Sigmoid colon (tissue), 6 donors: ENCODE measurements at regions not wholly inside any gene's neighbourhood (a gene's known extent, or its start where the extent isn't known, plus 50 kb on each side); places are given as distances from the start of the nearest gene placed in this dataset.
"Not testable (repeated sequence)": the region's sequence is repeated elsewhere in the genome, so short reads cannot be mapped to it uniquely, and the experiment has no call there.

ENCODE experiments used
- DNase-seq: peaks from one replicate; pipeline ENCODE4 v3.0.0-alpha.2; 2019
- H3K27ac ChIP-seq, 4 donors: fragments of 200-600 bp; sonication (generic); one replicate each; pipeline ENCODE4 v1.5.1; 2016 to 2019; ENCODE audit warnings: mild to moderate bottlenecking in 1 of 4
- H3K27me3 ChIP-seq, 3 donors: fragments of 200-600 bp; sonication (generic); one replicate each; pipeline ENCODE4 v1.5.1; 2019; ENCODE audit warnings: mild to moderate bottlenecking in 1 of 3
- H3K36me3 ChIP-seq, 4 donors: fragments of 200-600 bp; sonication (generic); one replicate each; pipeline ENCODE4 v1.5.1; 2016 to 2019
- H3K4me1 ChIP-seq, 4 donors: fragments of 200-600 bp; sonication (generic); one replicate each; pipeline ENCODE4 v1.5.1; 2017 to 2019
- H3K4me3 ChIP-seq, 4 donors: fragments of 200-600 bp; sonication (generic); one replicate each; pipeline ENCODE4 v1.5.1; 2017 to 2019; ENCODE audit warnings: mild to moderate bottlenecking in 2 of 4, moderate library complexity in 1 of 4
- H3K9me3 ChIP-seq, 4 donors: fragments of 200-600 bp in 3 of 4; sonication (generic) in 3 of 4; one replicate each; pipeline versions ENCODE4 v1.5.1 to v1.6.1; 2013 to 2019
- EP300 ChIP-seq, 4 donors: sonication (generic); formaldehyde crosslinking; IDR thresholded peaks; one replicate each; pipeline ENCODE4 v1.6.1; 2017; ENCODE audit warnings: antibody characterized with exemption in 4 of 4
- POLR2A ChIP-seq, 2 donors: fragments of 450-650 bp; IDR thresholded peaks; one replicate each; pipeline ENCODE4 v1.6.1; 2016; ENCODE audit warnings: antibody characterized with exemption in 2 of 2, mild to moderate bottlenecking in 2 of 2, moderate library complexity in 2 of 2
- POLR2AphosphoS5 ChIP-seq, 4 donors: sonication (generic); formaldehyde crosslinking; IDR thresholded peaks; one replicate each; pipeline ENCODE4 v1.6.1; 2017; ENCODE audit warnings: antibody characterized with exemption in 4 of 4
- WGBS, 2 donors: extraction: QIAGEN DNeasy Blood & Tissue Kit; methylation state at CpG; one replicate each; pipeline ENCODE4 v1.1.7; 2013; 5-methylcytosine and 5-hydroxymethylcytosine counted together
- intact Hi-C: fragments of 100-400 bp; cut with DNase I; formaldehyde crosslinking; loops from one replicate; pipeline ENCODE4 v1.15.1; 2023
- TF ChIP-seq, protein P1 (sequence below), 4 experiments: fragments of 450-650 bp in 3 of 4; fragments of 200-600 bp in 1 of 4; IDR thresholded peaks; one replicate each; pipeline ENCODE4 v1.5.1; 2016 to 2019; ENCODE audit warnings: antibody characterized with exemption in 4 of 4, mild to moderate bottlenecking in 3 of 4, moderate library complexity in 2 of 4
- donor health status: healthy with polysubstance abuse.
- donor health status: healthy.

DNA sequence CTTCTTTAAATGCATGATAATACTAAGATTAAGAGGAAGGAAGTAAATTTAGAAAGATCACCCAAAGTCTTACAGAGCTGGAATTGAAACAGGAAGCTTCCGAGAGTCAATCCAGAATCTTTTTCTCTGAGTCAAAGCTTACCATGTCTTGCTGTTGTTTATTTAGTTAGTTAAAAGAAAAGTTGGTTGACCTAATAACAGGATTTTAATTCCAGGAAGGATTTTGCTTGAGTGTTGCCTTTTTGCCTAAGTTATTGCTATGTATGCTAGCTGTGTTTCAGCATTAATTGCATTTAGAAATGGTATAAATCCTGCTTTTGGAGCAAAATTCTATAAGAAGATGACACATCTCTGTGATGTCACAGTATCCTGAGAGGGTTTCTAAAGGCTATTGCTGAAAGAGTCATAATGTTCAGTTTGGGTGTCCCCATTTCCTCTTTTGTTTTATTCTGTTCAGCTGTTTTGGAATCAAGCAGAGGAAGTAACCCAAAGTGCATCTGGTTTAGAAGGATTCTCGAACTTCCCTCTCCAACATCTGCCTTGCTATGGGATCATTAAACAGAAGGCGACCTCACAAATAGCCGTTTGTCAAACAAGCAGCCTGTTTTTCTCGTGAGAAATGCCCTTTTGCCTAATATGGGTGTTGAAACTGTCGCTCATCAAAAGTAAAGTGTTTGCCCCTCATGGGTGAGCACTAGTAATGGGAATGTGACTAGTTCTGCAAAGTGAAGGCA, 271.5 kb upstream of the MMADHC start:
- Histone ChIP-seq H3K4me1 (peaks cover 0 to 6% (median 0%) of the 10 kb centered on the region in 4 donors), H3K27me3 (no peaks in the 10 kb centered on the region), H3K36me3 (no peaks in the 10 kb centered on the region), H3K27ac (no peak overlapping the region), H3K9me3 (no peaks in the 10 kb centered on the region), H3K4me3 (no peak overlapping the region)
- WGBS, 2 donors: 37 to 62% methylated on average over 6 of the region's 6 CpGs
- TF ChIP-seq POLR2AphosphoS5 (IDR thresholded peaks at IDR 0.05) (peak in 1 of 4 donors; percentile 8), POLR2A (IDR thresholded peaks at IDR 0.05) (no peak)
- DNase-seq: no peak
- intact Hi-C loops: no loop called here

DNA sequence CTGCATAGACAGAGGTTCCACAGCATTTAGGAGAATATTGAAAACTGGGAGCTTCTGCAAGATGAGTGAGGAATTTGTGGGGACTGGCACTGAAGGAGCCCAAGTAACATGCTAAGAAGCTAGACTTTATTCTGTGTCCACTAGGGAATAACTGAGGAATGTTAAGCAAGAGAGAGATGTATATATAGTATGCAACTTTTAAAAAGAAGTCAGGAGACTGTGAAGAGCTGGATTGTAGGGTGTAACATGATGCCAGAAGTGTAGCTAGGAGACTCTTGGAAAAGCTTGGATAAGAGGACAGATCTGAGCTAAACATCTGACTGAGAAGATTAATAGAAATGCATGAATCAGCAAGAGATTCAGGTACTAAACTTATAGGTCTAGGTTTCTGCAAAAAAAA, 270.6 kb upstream of the MMADHC start:
- H3K9me3 ChIP-seq: no peaks in the 10 kb centered on the region
- intact Hi-C loops: no loop called here
- no peak overlapping the region for H3K27ac ChIP-seq
- H3K4me3 ChIP-seq: no peak overlapping the region
- H3K36me3 ChIP-seq: no peaks in the 10 kb centered on the region
- H3K27me3 ChIP-seq: no peaks in the 10 kb centered on the region
- H3K4me1 ChIP-seq: peaks cover 0 to 6% (median 0%) of the 10 kb centered on the region in 4 donors
- TF ChIP-seq POLR2AphosphoS5 (IDR thresholded peaks at IDR 0.05) (no peak), POLR2A (IDR thresholded peaks at IDR 0.05) (no peak), EP300 (IDR thresholded peaks at IDR 0.05) (no peak)
- TF ChIP-seq, protein P1, sequence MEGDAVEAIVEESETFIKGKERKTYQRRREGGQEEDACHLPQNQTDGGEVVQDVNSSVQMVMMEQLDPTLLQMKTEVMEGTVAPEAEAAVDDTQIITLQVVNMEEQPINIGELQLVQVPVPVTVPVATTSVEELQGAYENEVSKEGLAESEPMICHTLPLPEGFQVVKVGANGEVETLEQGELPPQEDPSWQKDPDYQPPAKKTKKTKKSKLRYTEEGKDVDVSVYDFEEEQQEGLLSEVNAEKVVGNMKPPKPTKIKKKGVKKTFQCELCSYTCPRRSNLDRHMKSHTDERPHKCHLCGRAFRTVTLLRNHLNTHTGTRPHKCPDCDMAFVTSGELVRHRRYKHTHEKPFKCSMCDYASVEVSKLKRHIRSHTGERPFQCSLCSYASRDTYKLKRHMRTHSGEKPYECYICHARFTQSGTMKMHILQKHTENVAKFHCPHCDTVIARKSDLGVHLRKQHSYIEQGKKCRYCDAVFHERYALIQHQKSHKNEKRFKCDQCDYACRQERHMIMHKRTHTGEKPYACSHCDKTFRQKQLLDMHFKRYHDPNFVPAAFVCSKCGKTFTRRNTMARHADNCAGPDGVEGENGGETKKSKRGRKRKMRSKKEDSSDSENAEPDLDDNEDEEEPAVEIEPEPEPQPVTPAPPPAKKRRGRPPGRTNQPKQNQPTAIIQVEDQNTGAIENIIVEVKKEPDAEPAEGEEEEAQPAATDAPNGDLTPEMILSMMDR (IDR thresholded peaks at IDR 0.05): no peak
- no peak for DNase-seq

DNA sequence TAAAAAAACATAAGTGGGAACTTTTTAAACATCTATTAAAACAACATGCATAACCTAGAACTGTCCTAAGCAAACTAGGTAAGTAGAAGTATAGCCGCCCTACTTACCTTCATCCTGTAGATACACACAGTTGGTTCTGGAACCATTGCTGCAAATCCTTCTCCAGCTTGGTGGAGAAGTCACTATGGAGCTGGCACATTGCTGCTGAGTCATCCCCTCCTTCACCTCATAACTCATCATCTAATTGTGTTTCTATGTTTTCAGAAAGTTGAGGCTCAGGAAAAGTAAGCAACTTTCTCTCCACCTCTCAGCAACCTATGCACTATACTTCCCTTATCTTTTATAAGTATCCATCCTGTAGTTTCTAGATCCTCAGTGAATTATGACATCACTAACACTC, 269.8 kb upstream of the MMADHC start:
- no peak for DNase-seq
- WGBS, 2 donors: 94 to 100% methylated on average over 1 of the region's 1 CpG

DNA sequence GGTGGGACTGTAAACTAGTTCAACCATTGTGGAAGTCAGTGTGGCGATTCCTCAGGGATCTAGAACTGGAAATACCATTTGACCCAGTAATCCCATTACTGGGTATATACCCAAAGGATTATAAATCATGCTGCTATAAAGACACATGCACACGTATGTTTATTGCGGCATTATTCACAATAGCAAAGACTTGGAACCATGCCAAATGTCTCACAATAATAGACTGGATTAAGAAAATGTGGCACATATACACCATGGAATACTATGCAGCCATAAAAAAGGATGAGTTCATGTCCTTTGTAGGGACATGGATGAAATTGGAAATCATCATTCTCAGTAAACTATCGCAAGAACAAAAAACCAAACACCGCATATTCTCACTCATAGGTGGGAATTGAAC, 268.3 kb upstream of the MMADHC start:
- H3K4me1 ChIP-seq, intact Hi-C loops, DNase-seq, H3K36me3 ChIP-seq, H3K27me3 ChIP-seq, H3K4me3 ChIP-seq, H3K27ac ChIP-seq, H3K9me3 ChIP-seq: not testable (repeated sequence)
- WGBS, 2 donors: 84 to 85% methylated on average over 2 of the region's 5 CpGs

More for the DNA sequence above, 269.8 kb upstream of the MMADHC start:
- no peaks in the 10 kb centered on the region for H3K27me3 ChIP-seq
- H3K27ac ChIP-seq: no peak overlapping the region
- peaks cover 0 to 6% (median 0%) of the 10 kb centered on the region in 4 donors for H3K4me1 ChIP-seq
- intact Hi-C loops: no loop called here
- H3K36me3 ChIP-seq: no peaks in the 10 kb centered on the region
- TF ChIP-seq POLR2A (IDR thresholded peaks at IDR 0.05) (no peak), EP300 (IDR thresholded peaks at IDR 0.05) (no peak), POLR2AphosphoS5 (IDR thresholded peaks at IDR 0.05) (no peak)
- TF ChIP-seq, protein P1 (IDR thresholded peaks at IDR 0.05): no peak
- no peak overlapping the region for H3K4me3 ChIP-seq
- H3K9me3 ChIP-seq: no peaks in the 10 kb centered on the region

DNA sequence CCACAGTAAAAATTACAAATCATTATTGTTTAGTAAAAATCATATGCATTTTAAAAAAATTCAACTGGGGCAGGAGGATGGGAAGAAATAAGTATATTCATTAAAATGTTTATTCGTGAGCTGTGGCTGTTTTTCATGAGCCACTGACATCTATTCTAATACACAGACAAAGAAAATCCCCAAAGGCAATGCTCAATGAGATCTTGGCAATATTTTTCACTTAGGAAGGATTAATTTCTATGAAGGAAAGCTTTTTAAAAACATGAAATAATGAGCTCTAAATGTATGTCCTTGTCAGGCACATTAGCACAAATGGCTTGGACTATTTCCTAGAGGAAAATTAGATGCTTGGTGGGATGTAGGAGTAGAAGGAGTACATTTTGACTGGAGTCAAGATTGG, 262.0 kb upstream of the MMADHC start:
- Histone ChIP-seq H3K4me3 (no peak overlapping the region), H3K36me3 (no peaks in the 10 kb centered on the region), H3K4me1 (no peaks in the 10 kb centered on the region), H3K27me3 (no peaks in the 10 kb centered on the region), H3K27ac (no peak overlapping the region), H3K9me3 (no peaks in the 10 kb centered on the region)
- intact Hi-C loops: no loop called here
- no peak for TF ChIP-seq POLR2AphosphoS5 (IDR thresholded peaks at IDR 0.05)
- TF ChIP-seq, protein P1 (IDR thresholded peaks at IDR 0.05): no peak
- TF ChIP-seq POLR2A (IDR thresholded peaks at IDR 0.05): no peak
- no peak for TF ChIP-seq EP300 (IDR thresholded peaks at IDR 0.05)
- DNase-seq: no peak
- WGBS, 2 donors: 67 to 74% methylated on average over 1 of the region's 1 CpG

DNA sequence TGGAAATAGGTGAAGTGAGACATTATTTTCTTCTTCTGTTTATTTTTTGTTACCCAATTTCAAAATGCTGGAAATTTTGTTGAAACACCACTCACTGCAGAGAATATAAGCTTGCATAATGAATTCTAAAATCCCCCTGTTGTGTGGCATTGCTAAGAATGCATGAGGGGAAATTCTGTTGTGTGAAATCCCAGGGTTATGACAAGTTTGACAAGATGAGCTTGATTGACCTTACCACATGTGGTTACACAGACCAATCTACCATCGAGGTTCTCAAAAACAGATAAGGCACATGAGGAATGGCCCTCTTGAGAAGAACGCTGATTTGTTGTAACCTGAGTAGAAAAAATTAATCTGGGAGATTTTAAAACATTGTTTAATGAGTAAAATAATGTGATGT, 261.6 kb upstream of the MMADHC start:
- no peak for TF ChIP-seq POLR2A (IDR thresholded peaks at IDR 0.05)
- TF ChIP-seq, protein P1 (IDR thresholded peaks at IDR 0.05): no peak
- no peak for TF ChIP-seq EP300 (IDR thresholded peaks at IDR 0.05)
- TF ChIP-seq POLR2AphosphoS5 (IDR thresholded peaks at IDR 0.05): no peak
- DNase-seq: no peak
- 72 to 86% methylated on average over 2 of the region's 2 CpGs for WGBS, 2 donors
- intact Hi-C loops: no loop called here
- Histone ChIP-seq H3K9me3 (no peaks in the 10 kb centered on the region), H3K27ac (no peak overlapping the region), H3K4me1 (no peaks in the 10 kb centered on the region), H3K27me3 (no peaks in the 10 kb centered on the region), H3K4me3 (no peak overlapping the region), H3K36me3 (no peaks in the 10 kb centered on the region)
